ENCODE measurements at regions not wholly inside any gene's neighbourhood (a gene's known extent, or its start where the extent isn't known, plus 50 kb on each side); places are given as distances from the start of the nearest gene placed in this dataset.

- H3K4me1 Mint-ChIP-seq: no peaks in the 10 kb centered on the region
Observed at GRCh38 chr1:87629673-87630072, 301.0 kb downstream of the LMO4 start.

More at GRCh38 chr1:87629673-87630072, 301.0 kb downstream of the LMO4 start:
- H3K27ac Mint-ChIP-seq: no peak overlapping the region
- H3K27me3 Mint-ChIP-seq (ENCODE audit: low read depth): no peaks in the 10 kb centered on the region
- DNase-seq (ENCODE audit: low spot score) (no peak), ATAC-seq (no peak)
- ChIA-PET POLR2A (no interaction called here), CTCF (no interaction called here)
- peaks cover 11% of the 10 kb centered on the region for H3K36me3 Mint-ChIP-seq
- no peak overlapping the region for H3K4me3 Mint-ChIP-seq
- H3K9me3 Mint-ChIP-seq: peaks cover 17% of the 10 kb centered on the region
- TF ChIP-seq ZNF219 (CRISPR knock-in tag; IDR thresholded peaks at IDR 0.05; ENCODE audit: borderline replicate concordance) (no peak), JAZF1 (CRISPR knock-in tag; IDR thresholded peaks at IDR 0.05) (no peak), FOXP4 (CRISPR knock-in tag; IDR thresholded peaks at IDR 0.05) (no peak), MLX (CRISPR knock-in tag; IDR thresholded peaks at IDR 0.05) (no peak), NR2C2 (CRISPR knock-in tag; IDR thresholded peaks at IDR 0.05) (no peak), IRF1 (CRISPR knock-in tag; IDR thresholded peaks at IDR 0.05) (no peak), MYBL2 (CRISPR knock-in tag; IDR thresholded peaks at IDR 0.05) (no peak), ZMAT4 (CRISPR knock-in tag; IDR thresholded peaks at IDR 0.05) (no peak), GABPB1 (CRISPR knock-in tag; IDR thresholded peaks at IDR 0.05) (no peak), E2F4 (CRISPR knock-in tag; IDR thresholded peaks at IDR 0.05; ENCODE audit: borderline replicate concordance, low read depth) (no peak), CTCF (IDR thresholded peaks at IDR 0.05) (no peak), STAT6 (CRISPR knock-in tag; conservative IDR thresholded peaks at IDR 0.05; ENCODE audit: low read depth) (no peak), JUN (CRISPR knock-in tag; IDR thresholded peaks at IDR 0.05) (no peak), ZNF512 (CRISPR knock-in tag; IDR thresholded peaks at IDR 0.05; ENCODE audit: borderline replicate concordance) (no peak), ATF1 (CRISPR knock-in tag; IDR thresholded peaks at IDR 0.05) (no peak), ERG (CRISPR knock-in tag; IDR thresholded peaks at IDR 0.05) (no peak), NFYB (CRISPR knock-in tag; conservative IDR thresholded peaks at IDR 0.05; ENCODE audit: low read depth) (no peak)
